H1 (cell line): ENCODE measurements at regions not wholly inside any gene's neighbourhood (a gene's known extent, or its start where the extent isn't known, plus 50 kb on each side); places are given as distances from the start of the nearest gene placed in this dataset.
A peak's percentile ranks its signal among the peaks of the same experiment; 100 is the strongest.

Source experiments
- CTCF ChIA-PET: fragments of 300-600 bp; sonication (Branson Sonifier 250); formaldehyde crosslinking; loops from one replicate; lab custom pipeline; 2021; ENCODE audit not compliant: partially characterized antibody; lab: Charles Lee
- POLR2A ChIA-PET: fragments of 300-600 bp; sonication (Branson Sonifier 250); formaldehyde crosslinking; loops from one replicate; lab custom pipeline; 2021; ENCODE audit warnings: inconsistent platforms; ENCODE audit not compliant: partially characterized antibody; lab: Charles Lee
- DNase-seq, 2 experiments: peaks; one replicate each; pipeline versions ENCODE4 v3.0.0 to v3.0.0-alpha.2; 2010 to 2022; ENCODE audit warnings: low spot score in 2 of 2, low read depth in 1 of 2, mixed read lengths in 1 of 2
- FAIRE-seq: peaks from 2 replicates; lab custom pipeline; 2011; peaks lifted over from hg19 to GRCh38; lab: Jason Lieb, UNC
- H2AFZ ChIP-seq: 2 replicates; pipeline ENCODE4 v1.8.1; 2012; ENCODE audit warnings: low read length, inconsistent platforms
- H2AK5ac ChIP-seq: 2 replicates; pipeline ENCODE4 v1.6.1; 2013; ENCODE audit warnings: low read depth, low read length
- H2BK120ac ChIP-seq: replicated peaks from 2 replicates; pipeline ENCODE3; 2013; ENCODE audit warnings: low read depth, low read length, inconsistent platforms
- H2BK12ac ChIP-seq: 2 replicates; pipeline ENCODE4 v1.6.1; 2013; ENCODE audit warnings: low read depth, low read length
- H2BK15ac ChIP-seq: 2 replicates; pipeline ENCODE4 v1.6.1; 2013; ENCODE audit warnings: low read length
- H2BK20ac ChIP-seq: 2 replicates; pipeline ENCODE4 v1.6.1; 2013; ENCODE audit warnings: low read length
- H2BK5ac ChIP-seq: 2 replicates; pipeline ENCODE4 v1.6.1; 2013; ENCODE audit warnings: low read depth, low read length
- H3K14ac ChIP-seq: 2 replicates; pipeline ENCODE4 v1.6.1; 2013; ENCODE audit warnings: inconsistent platforms; ENCODE audit not compliant: insufficient read length
- H3K18ac ChIP-seq: 2 replicates; pipeline ENCODE4 v1.6.1; 2013; ENCODE audit warnings: low read length; ENCODE audit errors: extremely low read depth
- H3K23ac ChIP-seq: 2 replicates; pipeline ENCODE4 v1.6.1; 2013; ENCODE audit warnings: inconsistent platforms; ENCODE audit not compliant: insufficient read length
- H3K23me2 ChIP-seq: 2 replicates; pipeline ENCODE4 v1.6.1; 2013; ENCODE audit warnings: low read depth, low read length
- H3K27ac ChIP-seq: 2 replicates; pipeline ENCODE4 v1.6.1; 2011; ENCODE audit warnings: low read depth, low read length, inconsistent platforms
- H3K27me3 ChIP-seq, 4 experiments: replicated peaks in 1 of 4; 1 replicate in 1 of 4; 2 replicates in 3 of 4; pipeline versions ENCODE4 v1.6.1 to v1.8.1; 2011 to 2013; ENCODE audit warnings: low read length in 3 of 4, mild to moderate bottlenecking in 3 of 4, inconsistent platforms in 2 of 4, mixed read lengths in 2 of 4, moderate library complexity in 1 of 4; ENCODE audit not compliant: control insufficient read depth in 3 of 4, insufficient read depth in 3 of 4; ENCODE audit errors: extremely low read depth in 1 of 4
- H3K36me3 ChIP-seq, 4 experiments: 2 replicates each; pipeline versions ENCODE4 v1.6.1 to v1.8.1; 2011 to 2013; ENCODE audit warnings: mild to moderate bottlenecking in 4 of 4, low read length in 3 of 4, moderate library complexity in 2 of 4, control low read depth in 1 of 4, inconsistent platforms in 1 of 4; ENCODE audit not compliant: insufficient read depth in 4 of 4, control insufficient read depth in 2 of 4
- H3K4ac ChIP-seq: replicated peaks from 2 replicates; pipeline ENCODE3; 2013; ENCODE audit warnings: low read length, low read depth, mixed read lengths, inconsistent platforms; ENCODE audit not compliant: insufficient read length
- H3K4me1 ChIP-seq, 4 experiments: replicated peaks in 1 of 4; 1 replicate in 1 of 4; 2 replicates in 3 of 4; pipeline versions ENCODE4 v1.6.1 to v1.8.1; 2011 to 2013; ENCODE audit warnings: low read length in 3 of 4, inconsistent platforms in 2 of 4, mixed read lengths in 1 of 4; ENCODE audit not compliant: insufficient read depth in 4 of 4, control insufficient read depth in 3 of 4
- H3K4me2 ChIP-seq, 2 experiments: 2 replicates each; pipeline versions ENCODE4 v1.6.1 to v1.8.1; 2011 to 2013; ENCODE audit warnings: low read depth in 2 of 2, low read length in 2 of 2, control low read depth in 1 of 2, inconsistent platforms in 1 of 2, mild to moderate bottlenecking in 1 of 2; ENCODE audit not compliant: insufficient read depth in 1 of 2
- H3K4me3 ChIP-seq, 4 experiments: fragments of 200-600, 300-600 bp in 1 of 4; sonication (generic), shearing (Covaris generic), sonication (Bioruptor Twin) in 1 of 4; 2 replicates each; pipeline versions ENCODE4 v1.5.1 to v1.8.1; 2011 to 2016; ENCODE audit warnings: low read length in 4 of 4, low read depth in 3 of 4, control low read depth in 2 of 4, inconsistent platforms in 2 of 4, mild to moderate bottlenecking in 2 of 4, mixed read lengths in 1 of 4, moderate library complexity in 1 of 4; ENCODE audit not compliant: insufficient read depth in 2 of 4; ENCODE audit errors: extremely low read depth in 1 of 4
- H3K56ac ChIP-seq: replicated peaks from 2 replicates; pipeline ENCODE3; 2013; ENCODE audit warnings: low read depth, mild to moderate bottlenecking, mixed read lengths, low read length, inconsistent platforms; ENCODE audit not compliant: insufficient read length
- H3K79me1 ChIP-seq: 2 replicates; pipeline ENCODE4 v1.6.1; 2013; ENCODE audit warnings: low read depth, low read length, control low read depth
- H3K79me2 ChIP-seq, 2 experiments: 2 replicates each; pipeline versions ENCODE4 v1.6.1 to v1.8.1; 2012 to 2013; ENCODE audit warnings: low read length in 2 of 2, mild to moderate bottlenecking in 2 of 2, inconsistent platforms in 1 of 2; ENCODE audit not compliant: insufficient read depth in 2 of 2, control insufficient read depth in 1 of 2
- H3K9ac ChIP-seq, 4 experiments: replicated peaks in 1 of 4; 1 replicate in 1 of 4; 2 replicates in 3 of 4; pipeline versions ENCODE4 v1.6.1 to v1.8.1; 2011 to 2013; ENCODE audit warnings: low read depth in 3 of 4, low read length in 3 of 4, control low read depth in 2 of 4, mild to moderate bottlenecking in 2 of 4, moderate library complexity in 2 of 4, inconsistent platforms in 1 of 4; ENCODE audit errors: extremely low read depth in 1 of 4
- H3K9me3 ChIP-seq, 2 experiments: 2 replicates each; pipeline versions ENCODE4 v1.6.1 to v1.8.1; 2012 to 2013; ENCODE audit warnings: mild to moderate bottlenecking in 2 of 2, moderate library complexity in 2 of 2, control low read depth in 1 of 2, inconsistent platforms in 1 of 2, low read depth in 1 of 2, low read length in 1 of 2, mixed read lengths in 1 of 2; ENCODE audit not compliant: insufficient read depth in 2 of 2
- H4K20me1 ChIP-seq, 2 experiments: replicated peaks in 1 of 2; 2 replicates each; pipeline versions ENCODE3 to v1.8.1; 2011 to 2013; ENCODE audit warnings: inconsistent platforms in 2 of 2, low read length in 2 of 2, mild to moderate bottlenecking in 1 of 2; ENCODE audit not compliant: insufficient read depth in 2 of 2, control insufficient read depth in 1 of 2
- H4K5ac ChIP-seq: 2 replicates; pipeline ENCODE4 v1.6.1; 2013; ENCODE audit warnings: low read length, low read depth, mixed read lengths, inconsistent platforms; ENCODE audit not compliant: insufficient read length
- H4K8ac ChIP-seq: 2 replicates; pipeline ENCODE4 v1.8.0; 2013; ENCODE audit warnings: mild to moderate bottlenecking, moderate library complexity, low read length, inconsistent platforms; ENCODE audit not compliant: insufficient read depth; ENCODE audit errors: extremely low read depth
- H4K91ac ChIP-seq: replicated peaks from 2 replicates; pipeline ENCODE3; 2013; ENCODE audit warnings: low read length, mixed read lengths, inconsistent platforms; ENCODE audit not compliant: insufficient read length
- BRCA1 ChIP-seq: IDR thresholded peaks from 2 replicates; pipeline ENCODE4 v1.6.1; 2012; ENCODE audit warnings: low read depth, low read length, improper control_type of control experiment
- CEBPB ChIP-seq: IDR thresholded peaks from 2 replicates; pipeline ENCODE4 v1.6.1; 2012; ENCODE audit warnings: low read depth, low read length
- JUND ChIP-seq: IDR thresholded peaks from 2 replicates; pipeline ENCODE4 v1.6.1; 2011; ENCODE audit warnings: mild to moderate bottlenecking, improper control_type of control experiment, low read length
- KDM1A ChIP-seq: fragments of 200-600, 300-600 bp; sonication (generic); IDR thresholded peaks from 2 replicates; pipeline ENCODE4 v1.7.1; 2016; ENCODE audit warnings: mild to moderate bottlenecking, low read length, borderline replicate concordance
- KDM5A ChIP-seq: fragments of 200-600 bp; IDR thresholded peaks from 2 replicates; pipeline ENCODE4 v1.7.1; 2012; ENCODE audit warnings: mild to moderate bottlenecking, low read length, inconsistent platforms, mixed read lengths
- MAX ChIP-seq: IDR thresholded peaks from 2 replicates; pipeline ENCODE4 v1.6.1; 2012; ENCODE audit warnings: inconsistent platforms
- NRF1 ChIP-seq: IDR thresholded peaks from 2 replicates; pipeline ENCODE4 v1.6.1; 2011; ENCODE audit warnings: mild to moderate bottlenecking, low read depth, low read length, improper control_type of control experiment
- POLR2A ChIP-seq, 2 experiments: IDR thresholded peaks; 1 replicate in 1 of 2; 2 replicates in 1 of 2; pipeline ENCODE4 v1.6.1; 2011; ENCODE audit warnings: low read depth in 2 of 2, low read length in 2 of 2, mild to moderate bottlenecking in 2 of 2; ENCODE audit errors: control extremely low read depth in 1 of 2
- RFX5 ChIP-seq: IDR thresholded peaks from 2 replicates; pipeline ENCODE4 v1.6.1; 2011; ENCODE audit warnings: low read depth, low read length, improper control_type of control experiment, borderline replicate concordance
- RNF2 ChIP-seq: fragments of 200-900, 300-1000 bp; sonication (generic); IDR thresholded peaks from 2 replicates; pipeline ENCODE4 v1.7.1; 2016; ENCODE audit warnings: borderline replicate concordance, low read depth, mild to moderate bottlenecking, antibody characterized with exemption, low read length; ENCODE audit not compliant: poor library complexity, severe bottlenecking; ENCODE audit errors: missing control alignments
- SIN3A ChIP-seq, 2 experiments: IDR thresholded peaks in 1 of 2; conservative IDR thresholded peaks in 1 of 2; 2 replicates each; pipeline ENCODE4 v1.6.1; 2011 to 2012; ENCODE audit warnings: low read length in 2 of 2, improper control_type of control experiment in 1 of 2, low read depth in 1 of 2, mild to moderate bottlenecking in 1 of 2
- SP1 ChIP-seq: IDR thresholded peaks from 2 replicates; pipeline ENCODE4 v1.6.1; 2011; ENCODE audit warnings: low read depth, low read length
- SP2 ChIP-seq: IDR thresholded peaks from 2 replicates; pipeline ENCODE4 v1.6.1; 2012; ENCODE audit warnings: mild to moderate bottlenecking, low read length, inconsistent platforms
- WGBS, 2 experiments: shearing (Covaris generic) in 1 of 2; methylation state at CpG; one replicate each; pipeline versions ENCODE4 v1.1.6 to v1.1.7; 2013 to 2015; ENCODE audit warnings: low lambda C conversion rate in 2 of 2, mixed read lengths in 2 of 2, inconsistent platforms in 1 of 2, low coverage in 1 of 2, missing lambda C conversion rate in 1 of 2; ENCODE audit not compliant: insufficient replicate concordance in 2 of 2, insufficient coverage in 1 of 2, insufficient read length in 1 of 2; ENCODE audit errors: extremely low coverage in 1 of 2, missing lambda C conversion rate in 1 of 2; 5-methylcytosine and 5-hydroxymethylcytosine counted together

GRCh38 chr21:30083225-30083945, 83.2 kb downstream of the CLDN17 start:
- DNase-seq (peak in 1 of 2 experiments; percentile 61), FAIRE-seq (peak; percentile 90)
- no peaks in the 10 kb centered on the region for H3K23me2 ChIP-seq
- H4K8ac ChIP-seq = no peak overlapping the region
- no peak overlapping the region for H3K23ac ChIP-seq
- no peaks in the 10 kb centered on the region for H3K27me3 ChIP-seq
- no peak overlapping the region for H2AFZ ChIP-seq
- H2AK5ac ChIP-seq = no peak overlapping the region; the same call in 1 of the 2 replicates
- POLR2A ChIA-PET = no interaction called here
- no peaks in the 10 kb centered on the region for H3K79me1 ChIP-seq
- H3K9me3 ChIP-seq = 0 out of 4 replicates have a peak, but pooled peaks cover 0 to 4% of the 10 kb centered on the region in 2 experiments
- H3K18ac ChIP-seq = no peak overlapping the region
- no peak overlapping the region for H3K4ac ChIP-seq
- H3K56ac ChIP-seq = no peak overlapping the region
- H4K20me1 ChIP-seq = no peaks in the 10 kb centered on the region
- no peak overlapping the region for H3K14ac ChIP-seq
- no peak overlapping the region for H2BK15ac ChIP-seq
- peak overlapping the region; percentile 41 to 69; a peak in 3 of 4 replicates for H3K4me2 ChIP-seq
- no peaks in the 10 kb centered on the region for H3K79me2 ChIP-seq
- no peak overlapping the region; the same call in 1 of the 2 replicates for H2BK5ac ChIP-seq
- H3K36me3 ChIP-seq = no peaks in the 10 kb centered on the region
- H3K4me1 ChIP-seq = peaks cover 0 to 10% (median 7%) of the 10 kb centered on the region in 4 experiments; a peak in 5 of 7 replicates
- no peak overlapping the region for H2BK120ac ChIP-seq
- H2BK20ac ChIP-seq = no peak overlapping the region
- no peak overlapping the region for H4K91ac ChIP-seq
- H4K5ac ChIP-seq = no peak overlapping the region
- 36% methylated on average over 4 of the region's 4 CpGs; no CpG with 5 or more reads in 1 of the 2 experiments for WGBS, 2 experiments
- H2BK12ac ChIP-seq = no peak overlapping the region; the same call in 1 of the 2 replicates
- CTCF ChIA-PET = interaction anchor here (0.7 to 3.3 kb wide), 6 partner anchors 10 to 1003 kb away, joined by 3 to 13 read pairs (median 4); no protein-coding TSS in a partner anchor
- peak overlapping the region in 1 of 4 experiments; percentile 32; a peak in 1 of 8 replicates for H3K4me3 ChIP-seq
- peak overlapping the region; percentile 51; the same call in 1 of the 2 replicates for H3K27ac ChIP-seq
- H3K9ac ChIP-seq = no peak overlapping the region
- TF ChIP-seq KDM1A (no peak), JUND (no peak), SP2 (no peak), CEBPB (no peak), SP1 (peak; percentile 43; the same call in 1 of the 2 replicates), RFX5 (no peak), POLR2A (IDR thresholded peaks at IDR 0.05; ENCODE audit: control extremely low read depth in 1 of 2, low read depth in 2 of 2, low read length in 2 of 2) (0 out of 3 replicates have a peak, but pooled peaks of 1 of the 2 experiments have one; percentile 46), MAX (no peak), BRCA1 (no peak), RNF2 (no peak), KDM5A (no peak), SIN3A (conservative IDR thresholded peaks at IDR 0.05 in 1 of 2, IDR thresholded peaks at IDR 0.05 in 1 of 2; ENCODE audit: low read depth in 1 of 2, low read length in 2 of 2) (peak; percentile 83 to 84; a peak in 3 of 4 replicates), NRF1 (no peak)
